ENCODE measurements at regions not wholly inside any gene's neighbourhood (a gene's known extent, or its start where the extent isn't known, plus 50 kb on each side); places are given as distances from the start of the nearest gene placed in this dataset.

DNA sequence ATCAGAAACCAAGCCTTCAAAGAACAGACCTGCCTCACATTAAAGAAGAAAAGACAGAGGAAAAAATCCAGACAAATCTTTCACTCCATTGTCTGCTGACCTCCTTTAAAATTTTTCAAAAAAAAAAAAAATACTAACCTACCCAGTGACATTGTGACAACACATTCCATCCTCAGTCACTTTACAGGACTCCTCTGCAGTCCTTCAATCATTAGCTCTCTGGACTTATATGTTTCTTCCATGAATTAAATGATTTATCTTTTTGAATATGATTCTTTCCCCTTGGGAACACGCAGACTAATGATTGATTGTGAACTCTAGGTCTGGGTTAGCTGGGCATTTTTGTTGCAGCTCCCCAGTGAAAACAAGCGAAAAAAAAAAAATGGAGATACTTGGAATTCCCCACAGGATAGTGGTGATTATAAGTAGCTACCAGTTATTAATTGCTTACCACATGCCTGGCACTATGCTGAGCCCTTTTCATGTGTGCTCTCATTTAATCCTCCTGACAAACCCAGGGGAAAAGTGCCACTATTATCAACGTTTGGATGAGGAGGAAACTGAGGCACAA, 261.3 kb upstream of the NCKAP5 start:
- Histone ChIP-seq H3K9me3 (ENCODE audit: low read depth, low read length, poor library complexity, severe bottlenecking) (no peaks in the 10 kb centered on the region), H3K27me3 (replicated peaks; ENCODE audit: insufficient read depth, low read depth, low read length, poor library complexity) (no peaks in the 10 kb centered on the region), H3K4me1 (ENCODE audit: insufficient read depth, low read length, poor library complexity, severe bottlenecking) (peaks cover 11% of the 10 kb centered on the region), H3K36me3 (ENCODE audit: insufficient read depth, low read length, poor library complexity, severe bottlenecking) (no peaks in the 10 kb centered on the region), H3K27ac (ENCODE audit: low read depth, low read length, poor library complexity, severe bottlenecking) (no peak overlapping the region), H3K4me3 (ENCODE audit: low read depth, low read length, poor library complexity, severe bottlenecking) (no peak overlapping the region)
- no peak for DNase-seq (ENCODE audit: low spot score)
- TF ChIP-seq, protein P1, sequence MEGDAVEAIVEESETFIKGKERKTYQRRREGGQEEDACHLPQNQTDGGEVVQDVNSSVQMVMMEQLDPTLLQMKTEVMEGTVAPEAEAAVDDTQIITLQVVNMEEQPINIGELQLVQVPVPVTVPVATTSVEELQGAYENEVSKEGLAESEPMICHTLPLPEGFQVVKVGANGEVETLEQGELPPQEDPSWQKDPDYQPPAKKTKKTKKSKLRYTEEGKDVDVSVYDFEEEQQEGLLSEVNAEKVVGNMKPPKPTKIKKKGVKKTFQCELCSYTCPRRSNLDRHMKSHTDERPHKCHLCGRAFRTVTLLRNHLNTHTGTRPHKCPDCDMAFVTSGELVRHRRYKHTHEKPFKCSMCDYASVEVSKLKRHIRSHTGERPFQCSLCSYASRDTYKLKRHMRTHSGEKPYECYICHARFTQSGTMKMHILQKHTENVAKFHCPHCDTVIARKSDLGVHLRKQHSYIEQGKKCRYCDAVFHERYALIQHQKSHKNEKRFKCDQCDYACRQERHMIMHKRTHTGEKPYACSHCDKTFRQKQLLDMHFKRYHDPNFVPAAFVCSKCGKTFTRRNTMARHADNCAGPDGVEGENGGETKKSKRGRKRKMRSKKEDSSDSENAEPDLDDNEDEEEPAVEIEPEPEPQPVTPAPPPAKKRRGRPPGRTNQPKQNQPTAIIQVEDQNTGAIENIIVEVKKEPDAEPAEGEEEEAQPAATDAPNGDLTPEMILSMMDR (conservative IDR thresholded peaks at IDR 0.05; ENCODE audit: low read depth, low read length) = no peak
- TF ChIP-seq EZH2 (IDR thresholded peaks at IDR 0.05; ENCODE audit: borderline replicate concordance, low read depth, low read length, poor library complexity, severe bottlenecking) = no peak
- intact Hi-C loops (cut with micrococcal nuclease; ENCODE audit: unreplicated experiment) = no loop called here
- no TSS peak for BruUV-seq (replicated peaks)
- POLR2A ChIA-PET (ENCODE audit: low non-redundant PET) = interaction anchor here (0.6 kb wide), 1 partner anchor 326 kb away, joined by 15 read pairs; no protein-coding TSS in a partner anchor
- CTCF ChIA-PET = no interaction called here

DNA sequence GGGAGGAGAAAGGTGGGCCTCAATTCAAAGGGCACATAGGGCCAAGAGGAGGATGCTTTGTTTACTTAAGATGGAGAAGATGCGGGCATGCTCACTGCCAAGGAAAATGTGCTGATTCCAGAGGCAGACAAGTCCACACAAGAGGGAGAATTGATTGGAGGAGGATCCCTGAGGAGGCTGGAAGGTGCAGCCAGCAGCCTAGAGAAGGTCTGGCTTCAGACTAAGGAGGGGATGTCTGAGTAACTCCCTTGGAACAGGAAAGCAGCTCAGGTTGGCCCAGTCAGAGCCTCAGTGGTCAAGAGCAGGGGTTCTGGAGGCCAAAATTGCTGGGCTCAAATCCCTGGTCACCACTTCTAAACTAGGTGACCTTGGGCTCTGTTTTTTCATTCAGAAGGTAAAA, 265.5 kb upstream of the NCKAP5 start:
- intact Hi-C loops (cut with micrococcal nuclease; ENCODE audit: unreplicated experiment) = no loop called here
- H3K4me1 ChIP-seq (ENCODE audit: insufficient read depth, low read length, poor library complexity, severe bottlenecking) = peaks cover 28% of the 10 kb centered on the region
- no peaks in the 10 kb centered on the region for H3K27me3 ChIP-seq (replicated peaks; ENCODE audit: insufficient read depth, low read depth, low read length, poor library complexity)
- no peaks in the 10 kb centered on the region for H3K9me3 ChIP-seq (ENCODE audit: low read depth, low read length, poor library complexity, severe bottlenecking)
- no peak overlapping the region for H3K4me3 ChIP-seq (ENCODE audit: low read depth, low read length, poor library complexity, severe bottlenecking)
- no peak overlapping the region for H3K27ac ChIP-seq (ENCODE audit: low read depth, low read length, poor library complexity, severe bottlenecking)
- no peaks in the 10 kb centered on the region for H3K36me3 ChIP-seq (ENCODE audit: insufficient read depth, low read length, poor library complexity, severe bottlenecking)
- no TSS peak for BruUV-seq (replicated peaks)
- TF ChIP-seq, protein P1 (conservative IDR thresholded peaks at IDR 0.05; ENCODE audit: low read depth, low read length) = no peak
- no peak for TF ChIP-seq EZH2 (IDR thresholded peaks at IDR 0.05; ENCODE audit: borderline replicate concordance, low read depth, low read length, poor library complexity, severe bottlenecking)
- CTCF ChIA-PET = no interaction called here
- no peak for DNase-seq (ENCODE audit: low spot score)
- POLR2A ChIA-PET (ENCODE audit: low non-redundant PET) = no interaction called here

DNA sequence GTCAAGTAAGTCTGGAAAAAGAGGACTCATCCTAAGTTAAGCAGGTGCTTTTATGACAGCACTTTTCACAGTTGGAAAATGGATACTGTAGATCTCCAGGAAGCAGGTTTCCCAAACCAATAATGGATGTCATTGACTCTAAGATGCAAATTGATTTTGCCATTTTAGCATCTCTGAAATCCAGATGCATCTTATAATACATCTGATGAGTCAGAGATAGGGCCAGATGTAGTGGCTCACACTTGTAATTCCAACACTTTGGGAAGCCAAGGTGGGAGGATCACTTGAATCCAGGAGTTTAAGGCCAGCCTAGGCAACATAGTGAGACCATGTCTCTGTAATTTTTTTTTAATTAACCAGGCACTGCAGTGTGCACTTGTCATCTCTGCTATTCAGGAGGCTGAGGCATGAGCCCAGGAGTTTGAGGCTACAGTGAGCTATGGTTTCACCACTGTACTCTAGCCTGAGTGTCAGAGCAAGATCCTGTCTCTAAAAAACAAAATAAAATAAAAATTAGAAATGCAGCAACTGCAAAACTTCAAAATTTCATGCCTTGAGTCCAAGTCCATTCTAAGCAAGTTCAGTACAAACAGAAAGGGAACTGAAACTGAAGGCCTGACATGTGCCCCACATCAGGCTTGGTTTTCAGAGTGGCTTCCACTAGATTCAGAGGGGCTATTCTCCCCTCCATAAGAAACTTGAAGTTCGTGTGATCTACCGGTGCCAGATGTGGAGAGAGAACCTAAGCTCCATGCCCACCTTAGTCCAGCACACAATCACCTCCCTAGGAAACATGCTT, 267.8 kb upstream of the NCKAP5 start:
- intact Hi-C loops (cut with micrococcal nuclease; ENCODE audit: unreplicated experiment) = no loop called here
- Histone ChIP-seq H3K27me3 (replicated peaks; ENCODE audit: insufficient read depth, low read depth, low read length, poor library complexity) (no peaks in the 10 kb centered on the region), H3K9me3 (ENCODE audit: low read depth, low read length, poor library complexity, severe bottlenecking) (no peaks in the 10 kb centered on the region), H3K4me1 (ENCODE audit: insufficient read depth, low read length, poor library complexity, severe bottlenecking) (peaks cover 32% of the 10 kb centered on the region), H3K36me3 (ENCODE audit: insufficient read depth, low read length, poor library complexity, severe bottlenecking) (no peaks in the 10 kb centered on the region), H3K27ac (ENCODE audit: low read depth, low read length, poor library complexity, severe bottlenecking) (no peak overlapping the region), H3K4me3 (ENCODE audit: low read depth, low read length, poor library complexity, severe bottlenecking) (no peak overlapping the region)
- CTCF ChIA-PET = no interaction called here
- no peak for TF ChIP-seq EZH2 (IDR thresholded peaks at IDR 0.05; ENCODE audit: borderline replicate concordance, low read depth, low read length, poor library complexity, severe bottlenecking)
- TF ChIP-seq, protein P1 (conservative IDR thresholded peaks at IDR 0.05; ENCODE audit: low read depth, low read length) = no peak
- BruUV-seq (replicated peaks) = no TSS peak
- POLR2A ChIA-PET (ENCODE audit: low non-redundant PET) = no interaction called here
- DNase-seq (ENCODE audit: low spot score) = no peak

Data from A673 (cell line).